HCT116 (cell line): ENCODE measurements at regions not wholly inside any gene's neighbourhood (a gene's known extent, or its start where the extent isn't known, plus 50 kb on each side); places are given as distances from the start of the nearest gene placed in this dataset.

ENCODE experiments used
- ATAC-seq: fragments of 200-7000 bp; cut with Tn5 transposase; 2 replicates; pipeline ENCODE4 v1.9.1; 2020; ENCODE audit warnings: mild to moderate bottlenecking, moderate library complexity
- BruUV-seq: library from RNA; stranded (reverse); fragments of 400-500 nt; replicated peaks from 2 replicates; lab custom pipeline; 2021; lab: Mats Ljungman, UMichigan
- CTCF ChIA-PET: fragments of 300-600 bp; sonication (Branson Sonifier 250); formaldehyde crosslinking; loops from one replicate; lab custom pipeline; 2021; ENCODE audit warnings: antibody characterized with exemption; lab: Charles Lee
- POLR2A ChIA-PET: fragments of 300-600, 350-600 bp; sonication (Branson Sonifier 250); formaldehyde crosslinking; loops from one replicate; lab custom pipeline; 2021; ENCODE audit warnings: antibody characterized with exemption; lab: Charles Lee
- RAD21 ChIA-PET, 2 experiments: fragments of 300-600 bp; sonication (Branson Sonifier 250); formaldehyde crosslinking; loops; one replicate each; lab custom pipeline; 2023; ENCODE audit warnings: low total read pairs in 2 of 2; ENCODE audit not compliant: uncharacterized antibody in 2 of 2, unreplicated experiment in 2 of 2, low non-redundant PET in 1 of 2; lab: Charles Lee
- DNase-seq: peaks from one replicate; pipeline ENCODE4 v3.0.0-alpha.2; 2010; ENCODE audit warnings: low read depth, low spot score
- H2AFZ ChIP-seq: fragments of 200-600 bp; shearing (Covaris generic), sonication (generic); 2 replicates; pipeline ENCODE4 v1.6.1; 2017; ENCODE audit warnings: low read depth, mixed run types, mixed read lengths, antibody characterized with exemption, low read length; ENCODE audit not compliant: poor library complexity, severe bottlenecking
- H3K27ac ChIP-seq: 2 replicates; pipeline ENCODE4 v1.5.1; 2012; ENCODE audit warnings: low read depth, low read length
- H3K27me3 ChIP-seq: fragments of 200-600 bp; sonication (generic); 2 replicates; pipeline ENCODE4 v1.6.1; 2016; ENCODE audit warnings: mixed run types, low read length, mixed read lengths; ENCODE audit not compliant: insufficient read depth
- H3K36me3 ChIP-seq, 2 experiments: fragments of 200-500 bp in 1 of 2; fragments of 200-600 bp in 1 of 2; sonication (Bioruptor generic) in 1 of 2; sonication (generic) in 1 of 2; 2 replicates each; pipeline versions ENCODE4 v1.5.1 to v1.6.1; 2014 to 2016; ENCODE audit warnings: low read length in 2 of 2, inconsistent platforms in 1 of 2, mixed read lengths in 1 of 2, mixed run types in 1 of 2; ENCODE audit not compliant: insufficient read depth in 2 of 2, control insufficient read depth in 1 of 2
- H3K4me1 ChIP-seq, 2 experiments: fragments of 200-600 bp in 1 of 2; sonication (generic) in 1 of 2; 2 replicates each; pipeline versions ENCODE4 v1.5.1 to v1.6.1; 2012 to 2017; ENCODE audit warnings: low read length in 2 of 2, inconsistent platforms in 1 of 2, mild to moderate bottlenecking in 1 of 2, mixed read lengths in 1 of 2, mixed run types in 1 of 2, moderate library complexity in 1 of 2; ENCODE audit not compliant: insufficient read depth in 2 of 2, control insufficient read depth in 1 of 2
- H3K4me2 ChIP-seq: fragments of 200-600 bp; sonication (generic); 2 replicates; pipeline ENCODE4 v1.6.1; 2017; ENCODE audit warnings: mixed run types, low read length, mixed read lengths
- H3K4me3 ChIP-seq, 2 experiments: fragments of 200-600 bp in 1 of 2; sonication (generic) in 1 of 2; replicated peaks in 1 of 2; 2 replicates each; pipeline ENCODE4 v1.5.1; 2011 to 2016; ENCODE audit warnings: low read length in 2 of 2, control low read depth in 1 of 2, low read depth in 1 of 2, mild to moderate bottlenecking in 1 of 2, mixed read lengths in 1 of 2, mixed run types in 1 of 2
- H3K79me2 ChIP-seq: fragments of 200-600 bp; sonication (generic); 2 replicates; pipeline ENCODE4 v1.6.1; 2017; ENCODE audit warnings: mild to moderate bottlenecking, mixed run types, low read length, moderate library complexity, mixed read lengths; ENCODE audit not compliant: insufficient read depth
- H3K9ac ChIP-seq: fragments of 200-600 bp; sonication (generic); 2 replicates; pipeline ENCODE4 v1.6.1; 2016; ENCODE audit warnings: low read length, mixed read lengths
- H3K9me2 ChIP-seq: fragments of 200-600 bp; sonication (generic), shearing (Covaris generic); 2 replicates; pipeline ENCODE4 v1.6.1; 2017; ENCODE audit warnings: mixed run types, mild to moderate bottlenecking, moderate library complexity; ENCODE audit not compliant: insufficient read depth
- H3K9me3 ChIP-seq, 2 experiments: fragments of 200-500 bp in 1 of 2; fragments of 200-600 bp in 1 of 2; sonication (Bioruptor generic) in 1 of 2; sonication (generic) in 1 of 2; 2 replicates each; pipeline ENCODE4 v1.6.1; 2014 to 2017; ENCODE audit warnings: low read length in 2 of 2, mixed read lengths in 2 of 2, inconsistent platforms in 1 of 2, low read depth in 1 of 2, mild to moderate bottlenecking in 1 of 2, mixed run types in 1 of 2, moderate library complexity in 1 of 2; ENCODE audit not compliant: control insufficient read depth in 1 of 2, insufficient read depth in 1 of 2
- H4K20me1 ChIP-seq: fragments of 200-600 bp; sonication (generic), shearing (Covaris generic); 2 replicates; pipeline ENCODE4 v1.6.1; 2017; ENCODE audit warnings: mixed run types, mild to moderate bottlenecking, moderate library complexity; ENCODE audit not compliant: insufficient read depth
- CEBPB ChIP-seq: IDR thresholded peaks from 2 replicates; pipeline ENCODE4 v1.6.1; 2012; ENCODE audit warnings: low read depth
- CTCF ChIP-seq, 3 experiments: fragments of 200-600 bp in 1 of 3; sonication (generic) in 1 of 3; IDR thresholded peaks in 2 of 3; conservative IDR thresholded peaks in 1 of 3; 2 replicates each; pipeline ENCODE4 v1.5.1; 2012 to 2017; ENCODE audit warnings: low read depth in 2 of 3, low read length in 2 of 3, antibody characterized with exemption in 1 of 3, borderline replicate concordance in 1 of 3, control low read depth in 1 of 3, mild to moderate bottlenecking in 1 of 3, mixed read lengths in 1 of 3, mixed run types in 1 of 3, moderate library complexity in 1 of 3; ENCODE audit not compliant: insufficient read depth in 1 of 3
- EGR1 ChIP-seq: IDR thresholded peaks from 2 replicates; pipeline ENCODE4 v1.6.1; 2012; ENCODE audit warnings: low read depth
- ELF1 ChIP-seq: IDR thresholded peaks from 2 replicates; pipeline ENCODE4 v1.6.1; 2012; ENCODE audit warnings: low read depth, borderline replicate concordance
- EZH2phosphoT487 ChIP-seq: fragments of 200-600 bp; IDR thresholded peaks from 2 replicates; pipeline ENCODE4 v1.6.1; 2018; ENCODE audit warnings: antibody characterized with exemption, borderline replicate concordance
- POLR2A ChIP-seq: IDR thresholded peaks from 2 replicates; pipeline ENCODE4 v1.7.0; 2011; ENCODE audit warnings: borderline replicate concordance; ENCODE audit not compliant: insufficient read depth, insufficient read length; ENCODE audit errors: extremely low read depth
- POLR2AphosphoS5 ChIP-seq: IDR thresholded peaks from 2 replicates; pipeline ENCODE4 v1.6.1; 2011; ENCODE audit warnings: mild to moderate bottlenecking, low read depth, low read length, moderate library complexity
- REST ChIP-seq: IDR thresholded peaks from 2 replicates; pipeline ENCODE4 v1.6.1; 2012; ENCODE audit warnings: low read depth
- SIN3A ChIP-seq: IDR thresholded peaks from 2 replicates; pipeline ENCODE4 v1.6.1; 2012; ENCODE audit warnings: low read depth
- SRF ChIP-seq: IDR thresholded peaks from 2 replicates; pipeline ENCODE4 v1.6.1; 2012; ENCODE audit warnings: low read depth
- ZNF274 ChIP-seq: fragments of 200-500 bp; sonication (Bioruptor generic); IDR thresholded peaks from 2 replicates; pipeline ENCODE4 v1.6.1; 2014; ENCODE audit warnings: mild to moderate bottlenecking, low read depth, low read length, inconsistent platforms
- intact Hi-C: fragments of 100-400 bp; cut with micrococcal nuclease; formaldehyde crosslinking; loops from 2 replicates; pipeline ENCODE4 v1.10.0; 2022
- TF ChIP-seq, protein P1 (sequence below): IDR thresholded peaks from 2 replicates; pipeline ENCODE4 v1.6.1; 2012
- TF ChIP-seq, protein P2 (sequence below): IDR thresholded peaks from 2 replicates; pipeline ENCODE4 v1.6.1; 2012
- TF ChIP-seq, protein P3 (sequence below): IDR thresholded peaks from 2 replicates; pipeline ENCODE4 v1.6.1; 2011; ENCODE audit warnings: mild to moderate bottlenecking, low read length, moderate library complexity; ENCODE audit not compliant: insufficient replicate concordance; ENCODE audit errors: extremely low read depth

- no peak overlapping the region for H3K27ac ChIP-seq
- H3K9me3 ChIP-seq = no peaks in the 10 kb centered on the region
- no peak overlapping the region for H3K4me3 ChIP-seq
- ATAC-seq = no peak
- RAD21 ChIA-PET = no interaction called here
- no peak overlapping the region for H2AFZ ChIP-seq
- H3K4me1 ChIP-seq = no peaks in the 10 kb centered on the region
- POLR2A ChIA-PET = no interaction called here
- intact Hi-C loops = no loop called here
- no peak overlapping the region for H3K4me2 ChIP-seq
- H3K27me3 ChIP-seq = no peaks in the 10 kb centered on the region
- no peaks in the 10 kb centered on the region for H3K36me3 ChIP-seq
- CTCF ChIA-PET = no interaction called here
- no peaks in the 10 kb centered on the region for H3K79me2 ChIP-seq
- DNase-seq = no peak
- H3K9ac ChIP-seq = no peak overlapping the region
- H4K20me1 ChIP-seq = no peaks in the 10 kb centered on the region
- TF ChIP-seq CEBPB = no peak
- TF ChIP-seq, protein P1, sequence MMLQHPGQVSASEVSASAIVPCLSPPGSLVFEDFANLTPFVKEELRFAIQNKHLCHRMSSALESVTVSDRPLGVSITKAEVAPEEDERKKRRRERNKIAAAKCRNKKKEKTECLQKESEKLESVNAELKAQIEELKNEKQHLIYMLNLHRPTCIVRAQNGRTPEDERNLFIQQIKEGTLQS = no peak
- no peak for TF ChIP-seq POLR2AphosphoS5
- no peak for TF ChIP-seq SIN3A
- TF ChIP-seq, protein P2, sequence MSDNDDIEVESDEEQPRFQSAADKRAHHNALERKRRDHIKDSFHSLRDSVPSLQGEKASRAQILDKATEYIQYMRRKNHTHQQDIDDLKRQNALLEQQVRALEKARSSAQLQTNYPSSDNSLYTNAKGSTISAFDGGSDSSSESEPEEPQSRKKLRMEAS = no peak
- TF ChIP-seq ELF1 = no peak
- TF ChIP-seq CTCF (IDR thresholded peaks at IDR 0.05 in 2 of 3, conservative IDR thresholded peaks at IDR 0.05 in 1 of 3; ENCODE audit: borderline replicate concordance in 1 of 3, insufficient read depth in 1 of 3, low read depth in 2 of 3, low read length in 2 of 3) = no peak
- TF ChIP-seq, protein P3, sequence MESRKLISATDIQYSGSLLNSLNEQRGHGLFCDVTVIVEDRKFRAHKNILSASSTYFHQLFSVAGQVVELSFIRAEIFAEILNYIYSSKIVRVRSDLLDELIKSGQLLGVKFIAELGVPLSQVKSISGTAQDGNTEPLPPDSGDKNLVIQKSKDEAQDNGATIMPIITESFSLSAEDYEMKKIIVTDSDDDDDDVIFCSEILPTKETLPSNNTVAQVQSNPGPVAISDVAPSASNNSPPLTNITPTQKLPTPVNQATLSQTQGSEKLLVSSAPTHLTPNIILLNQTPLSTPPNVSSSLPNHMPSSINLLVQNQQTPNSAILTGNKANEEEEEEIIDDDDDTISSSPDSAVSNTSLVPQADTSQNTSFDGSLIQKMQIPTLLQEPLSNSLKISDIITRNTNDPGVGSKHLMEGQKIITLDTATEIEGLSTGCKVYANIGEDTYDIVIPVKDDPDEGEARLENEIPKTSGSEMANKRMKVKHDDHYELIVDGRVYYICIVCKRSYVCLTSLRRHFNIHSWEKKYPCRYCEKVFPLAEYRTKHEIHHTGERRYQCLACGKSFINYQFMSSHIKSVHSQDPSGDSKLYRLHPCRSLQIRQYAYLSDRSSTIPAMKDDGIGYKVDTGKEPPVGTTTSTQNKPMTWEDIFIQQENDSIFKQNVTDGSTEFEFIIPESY = no peak
- TF ChIP-seq ZNF274 = no peak
- TF ChIP-seq SRF = no peak
- TF ChIP-seq EZH2phosphoT487 = no peak
- no peak for TF ChIP-seq POLR2A
- no peak for TF ChIP-seq REST
- TF ChIP-seq EGR1 = no peak
- no peaks in the 10 kb centered on the region for H3K9me2 ChIP-seq
- BruUV-seq = no TSS peak
Observed at GRCh38 chr1:58988752-58989151, 204.9 kb upstream of the JUN start.
